GM18519 (cell line): ENCODE measurements at regions not wholly inside any gene's neighbourhood (a gene's known extent, or its start where the extent isn't known, plus 50 kb on each side); places are given as distances from the start of the nearest gene placed in this dataset.

Experiments used
- ATAC-seq: cut with Tn5 transposase; IDR thresholded peaks from one replicate; pipeline ENCODE4 v1.9.1; 2021; ENCODE audit warnings: mild to moderate bottlenecking, moderate library complexity; ENCODE audit not compliant: unreplicated experiment, low FRiP score

DNA sequence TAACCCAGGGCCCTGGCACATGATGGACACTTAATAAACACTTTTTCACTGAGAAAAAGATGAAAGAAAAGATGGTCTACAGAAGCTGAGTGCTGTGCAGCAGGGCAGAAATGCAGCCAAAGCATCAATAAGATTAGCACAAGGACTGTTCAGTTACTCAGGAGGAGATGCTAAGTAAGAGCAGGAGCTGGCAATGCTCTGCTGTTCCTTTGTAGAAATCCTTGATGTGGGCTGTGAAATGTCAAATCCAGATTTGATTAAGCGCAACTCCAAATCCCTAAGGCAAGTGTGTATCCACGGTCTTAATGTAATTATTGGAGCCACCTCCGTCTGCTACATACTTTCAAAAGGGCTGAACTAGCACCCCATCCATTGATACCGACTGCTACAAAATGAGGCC is 151.8 kb upstream of the BTG1 start:
- ATAC-seq = no peak

DNA sequence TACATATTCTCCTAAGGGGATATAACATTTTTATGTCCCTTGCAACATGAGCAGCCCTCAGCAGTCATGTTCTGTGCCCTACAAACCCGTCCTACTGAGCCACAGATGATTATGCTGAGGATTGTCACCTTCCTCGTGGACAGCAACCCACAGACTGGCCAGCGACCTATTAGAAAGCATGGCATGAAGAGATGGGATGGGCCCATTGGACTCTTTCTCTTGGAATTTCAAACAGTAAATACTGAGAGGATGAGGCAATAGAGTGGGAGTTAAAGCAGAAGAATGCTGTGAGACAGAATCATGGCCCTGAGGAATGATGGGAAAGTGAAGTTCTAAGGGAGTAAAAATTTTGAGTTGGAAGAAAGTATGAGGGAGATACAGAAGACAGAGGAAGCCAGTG is 149.9 kb upstream of the BTG1 start:
- no peak for ATAC-seq

DNA sequence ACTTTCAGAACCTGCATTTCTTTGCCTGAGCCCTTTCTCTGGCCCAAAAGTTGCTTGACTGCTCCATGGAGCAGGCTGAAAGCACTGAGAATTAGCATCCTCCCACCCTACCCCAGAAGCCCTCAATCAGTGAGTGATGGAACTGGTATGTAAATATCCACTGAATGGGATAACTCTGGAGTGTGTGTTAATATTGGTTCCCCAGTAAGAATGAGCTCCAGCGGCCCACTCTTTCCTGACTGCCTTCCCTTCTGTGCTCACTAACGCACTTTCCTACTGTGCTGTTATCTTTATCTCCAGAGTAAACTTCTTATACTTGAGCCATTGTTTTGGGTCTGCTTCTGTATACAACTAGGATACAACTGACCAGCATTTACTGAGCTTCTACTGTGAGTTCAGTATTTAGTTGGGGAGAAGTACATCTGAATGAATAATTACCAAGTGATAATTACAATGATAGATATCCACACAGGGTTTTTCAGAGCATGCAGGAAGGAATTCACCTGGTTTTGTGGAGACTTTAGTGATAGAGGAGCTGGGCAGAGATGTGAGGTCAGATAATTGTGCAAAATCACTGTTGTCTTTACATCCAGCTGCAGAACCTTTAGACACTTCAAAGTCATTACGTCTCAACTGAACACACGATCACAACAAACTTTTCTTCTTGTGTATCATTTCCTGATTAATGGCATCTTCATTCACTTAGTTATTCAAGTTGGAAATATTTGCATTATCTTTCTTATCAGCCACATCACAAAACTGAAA is 149.2 kb upstream of the BTG1 start:
- no peak for ATAC-seq

DNA sequence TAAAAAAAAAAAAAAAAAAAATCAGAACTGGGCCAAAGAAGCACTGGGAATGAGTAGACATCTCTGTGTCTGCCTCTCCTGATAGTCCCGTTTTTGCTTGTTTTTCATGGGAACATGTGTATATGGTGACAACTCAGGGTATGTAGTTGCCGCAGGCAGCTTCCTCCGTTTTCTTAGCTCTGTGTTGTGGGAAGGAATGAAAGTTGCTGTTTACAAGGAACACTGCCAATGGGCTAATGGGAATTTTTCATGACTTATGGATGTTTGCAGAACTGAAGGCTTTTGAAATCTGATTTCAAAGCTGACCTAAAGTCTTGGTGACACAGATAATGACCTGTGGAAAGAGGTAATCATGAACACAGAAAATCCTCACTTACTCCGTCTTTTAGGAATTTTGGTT is 146.4 kb upstream of the BTG1 start:
- ATAC-seq = no peak

DNA sequence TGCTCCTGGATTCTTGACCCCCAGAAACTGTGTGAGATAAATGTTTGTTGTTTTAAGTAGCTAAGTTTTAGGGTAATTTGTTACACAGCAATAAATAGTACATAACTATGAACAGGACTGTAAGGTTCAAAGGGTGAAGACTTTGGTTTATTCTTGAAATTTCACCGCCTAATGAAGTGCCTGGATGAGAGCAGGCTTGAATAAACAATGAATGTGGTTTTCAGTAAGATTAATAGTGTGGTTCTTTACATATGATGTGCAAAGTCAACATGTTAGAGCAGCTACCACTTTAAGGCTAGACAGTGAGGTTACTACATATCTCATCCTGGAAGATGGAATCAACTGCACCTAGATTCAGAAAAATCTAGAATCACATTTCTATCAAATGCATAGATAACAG is 145.2 kb upstream of the BTG1 start:
- ATAC-seq = no peak

DNA sequence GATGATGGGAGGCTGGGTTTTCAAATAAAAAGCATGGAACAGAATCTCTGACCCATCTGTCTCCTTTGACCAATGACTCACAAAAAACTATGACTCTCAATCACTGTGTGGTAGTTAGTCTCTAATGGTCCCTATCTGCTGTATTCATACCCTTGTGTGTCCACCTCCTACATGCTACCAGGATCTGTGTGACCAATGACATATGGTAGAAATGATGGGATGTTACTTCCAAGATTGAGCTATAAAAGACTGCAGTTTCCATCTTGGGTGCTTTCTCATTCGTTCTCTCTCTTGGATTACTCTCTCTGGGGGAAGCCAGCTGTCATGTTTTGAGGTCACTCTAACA is 144.7 kb upstream of the BTG1 start:
- no peak for ATAC-seq

DNA sequence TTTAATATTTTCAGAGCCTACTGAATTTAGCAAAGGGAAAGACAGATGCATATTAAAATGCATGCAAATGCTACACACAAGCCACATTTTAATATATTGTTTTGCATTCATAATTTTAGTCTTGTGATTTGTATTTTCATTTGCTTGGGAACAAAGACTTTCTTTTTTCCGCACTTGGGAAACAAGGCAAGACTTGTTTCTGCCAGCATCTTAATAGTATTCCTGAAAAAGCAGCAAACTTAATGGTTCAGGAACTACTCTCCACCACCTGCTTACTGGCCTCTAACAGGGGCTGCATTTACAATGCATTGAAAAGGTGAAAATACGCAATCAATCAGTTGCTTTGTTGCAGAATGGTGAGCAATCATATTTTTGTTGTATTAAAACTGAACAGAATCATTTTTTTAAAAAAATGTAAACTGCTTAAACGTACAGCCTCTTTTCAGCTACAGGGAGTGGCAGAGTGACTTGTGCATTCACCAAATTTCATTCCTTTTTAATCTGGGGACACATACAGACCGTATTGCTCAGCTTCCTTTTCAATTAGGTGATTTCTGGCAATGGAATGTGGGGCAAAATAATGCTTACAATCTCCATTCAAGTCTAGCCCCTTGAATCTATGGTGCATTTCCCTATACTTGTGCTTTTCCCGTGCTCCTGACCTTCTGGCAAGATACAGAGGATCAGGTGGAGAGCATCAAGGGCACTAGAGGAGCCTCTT is 144.1 kb upstream of the BTG1 start:
- ATAC-seq = no peak

DNA sequence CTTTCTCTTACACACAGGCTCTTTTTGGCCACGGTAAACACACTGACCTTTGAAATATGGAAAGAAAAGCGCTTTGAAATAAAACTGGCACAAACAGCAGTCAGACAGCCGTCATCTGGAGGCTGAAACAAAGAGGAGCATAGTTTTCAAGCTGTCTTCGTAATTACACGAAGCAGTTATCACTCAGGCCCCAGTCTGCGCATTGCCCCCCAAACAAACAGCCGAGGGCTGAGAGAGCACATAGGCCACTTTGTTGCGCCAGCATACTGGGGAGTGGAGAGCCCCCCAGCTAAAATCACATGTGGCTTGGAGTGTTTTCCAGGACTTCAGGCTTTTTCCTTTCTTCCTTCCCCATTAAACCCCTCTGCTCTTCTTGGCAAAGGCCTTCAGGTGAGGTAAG is 142.9 kb upstream of the BTG1 start:
- no peak for ATAC-seq

DNA sequence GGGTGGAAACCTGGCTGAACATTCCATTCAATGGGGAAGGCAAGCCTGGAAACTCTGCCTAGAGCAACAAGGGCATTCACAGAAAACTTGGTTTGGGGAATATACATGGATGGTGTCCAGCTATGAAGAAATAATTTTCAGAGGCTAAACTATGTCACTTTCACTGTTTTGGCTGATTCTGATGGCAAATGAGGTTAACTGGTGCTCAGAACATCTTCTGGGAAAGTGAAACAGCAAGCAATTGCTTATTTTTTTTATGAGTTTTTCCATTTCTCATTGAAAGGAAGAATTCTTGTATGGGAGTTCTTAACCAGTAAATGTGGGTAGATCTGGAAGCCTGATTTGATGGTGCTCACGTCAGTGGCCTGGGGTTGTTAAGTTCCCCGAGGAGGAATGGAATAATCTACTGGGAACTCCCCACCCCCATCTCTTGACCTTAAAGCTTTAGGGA is 132.8 kb upstream of the BTG1 start:
- no peak for ATAC-seq

DNA sequence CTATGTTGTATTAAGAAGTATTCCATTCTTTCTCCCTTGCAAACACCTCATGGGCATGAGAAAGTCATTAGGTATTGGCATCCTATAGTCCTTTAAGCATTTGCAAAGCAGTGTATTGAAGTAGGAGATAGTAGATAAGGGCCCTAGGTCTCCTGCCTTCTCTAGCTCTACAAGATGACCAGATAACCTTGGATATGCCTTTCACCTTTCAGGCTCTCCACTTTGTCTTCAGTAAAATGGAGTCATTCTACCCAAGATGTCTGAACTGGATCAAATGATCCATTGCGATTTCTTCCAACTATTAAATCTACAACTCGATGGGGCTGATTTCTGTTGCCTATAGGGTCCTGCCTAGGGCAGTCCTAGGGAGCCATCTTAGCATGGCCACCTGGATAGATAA is 132.1 kb upstream of the BTG1 start:
- ATAC-seq = no peak

DNA sequence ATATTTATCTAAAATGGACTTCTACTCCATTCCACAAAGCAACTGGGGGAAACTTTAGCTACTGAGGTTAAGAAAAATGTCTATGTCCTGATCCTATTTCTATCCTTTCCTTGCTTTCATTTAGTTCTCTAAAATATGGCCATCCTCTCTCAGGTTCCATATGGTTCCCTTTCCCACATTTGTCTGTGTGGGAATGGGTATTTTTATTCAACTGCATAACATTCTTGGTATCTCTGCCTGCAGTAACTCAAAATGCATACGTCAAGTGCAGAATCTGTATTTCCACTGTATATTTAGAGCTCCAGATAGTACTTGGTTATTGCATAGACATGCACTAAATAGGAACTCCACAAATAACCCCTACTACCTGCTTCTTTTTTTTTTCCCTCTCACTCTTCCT is 130.6 kb upstream of the BTG1 start:
- no peak for ATAC-seq

DNA sequence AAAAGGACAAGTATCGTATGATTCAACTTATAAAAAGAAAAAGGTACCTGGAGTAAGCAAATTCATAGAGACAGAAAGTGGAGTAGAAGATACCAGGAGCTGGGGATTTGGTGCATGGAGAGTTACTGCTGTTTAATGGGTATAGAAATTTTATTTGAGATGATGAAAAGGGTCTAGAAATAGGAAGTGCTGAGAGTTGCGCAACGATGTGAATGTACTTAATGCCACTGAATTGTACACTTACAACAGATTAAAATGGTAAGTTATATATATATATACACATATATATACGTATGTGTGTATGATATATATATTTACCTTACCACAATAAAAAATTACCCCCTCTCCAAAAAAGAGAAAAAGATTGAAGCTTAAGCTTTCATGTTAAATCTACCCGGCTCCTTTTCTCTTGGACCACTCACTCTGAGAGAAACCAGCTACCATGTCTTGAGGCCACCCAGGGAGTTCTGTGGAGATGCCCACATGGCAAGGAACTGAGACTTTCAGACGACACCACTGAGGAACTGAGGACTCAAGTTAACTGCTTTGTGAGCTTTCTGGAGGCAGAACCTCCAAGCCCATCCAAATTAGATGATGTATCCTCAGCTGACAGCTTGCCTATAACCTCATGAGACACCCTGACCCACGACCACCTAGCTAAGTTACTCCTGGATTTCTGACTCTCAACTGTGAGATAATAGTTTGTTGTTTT is 130.0 kb upstream of the BTG1 start:
- ATAC-seq = no peak

DNA sequence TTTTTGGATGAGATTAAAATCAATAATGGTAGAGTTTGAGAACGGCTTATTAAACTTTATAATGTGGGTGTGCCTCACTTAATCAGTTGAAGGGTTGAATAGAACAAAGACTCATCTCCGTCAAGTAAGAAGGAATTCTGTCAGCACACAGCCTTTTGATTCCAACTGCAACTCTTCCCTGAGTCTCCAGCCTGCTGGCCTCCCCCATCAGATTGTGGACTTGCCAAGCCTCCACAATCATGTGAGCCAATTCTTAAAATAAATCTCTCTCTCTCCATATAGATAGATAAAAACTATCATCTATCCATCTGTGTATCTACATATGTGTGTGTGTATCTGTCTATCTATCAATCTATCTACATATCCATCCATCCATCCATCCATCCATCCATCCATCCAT is 127.4 kb upstream of the BTG1 start:
- ATAC-seq = no peak

DNA sequence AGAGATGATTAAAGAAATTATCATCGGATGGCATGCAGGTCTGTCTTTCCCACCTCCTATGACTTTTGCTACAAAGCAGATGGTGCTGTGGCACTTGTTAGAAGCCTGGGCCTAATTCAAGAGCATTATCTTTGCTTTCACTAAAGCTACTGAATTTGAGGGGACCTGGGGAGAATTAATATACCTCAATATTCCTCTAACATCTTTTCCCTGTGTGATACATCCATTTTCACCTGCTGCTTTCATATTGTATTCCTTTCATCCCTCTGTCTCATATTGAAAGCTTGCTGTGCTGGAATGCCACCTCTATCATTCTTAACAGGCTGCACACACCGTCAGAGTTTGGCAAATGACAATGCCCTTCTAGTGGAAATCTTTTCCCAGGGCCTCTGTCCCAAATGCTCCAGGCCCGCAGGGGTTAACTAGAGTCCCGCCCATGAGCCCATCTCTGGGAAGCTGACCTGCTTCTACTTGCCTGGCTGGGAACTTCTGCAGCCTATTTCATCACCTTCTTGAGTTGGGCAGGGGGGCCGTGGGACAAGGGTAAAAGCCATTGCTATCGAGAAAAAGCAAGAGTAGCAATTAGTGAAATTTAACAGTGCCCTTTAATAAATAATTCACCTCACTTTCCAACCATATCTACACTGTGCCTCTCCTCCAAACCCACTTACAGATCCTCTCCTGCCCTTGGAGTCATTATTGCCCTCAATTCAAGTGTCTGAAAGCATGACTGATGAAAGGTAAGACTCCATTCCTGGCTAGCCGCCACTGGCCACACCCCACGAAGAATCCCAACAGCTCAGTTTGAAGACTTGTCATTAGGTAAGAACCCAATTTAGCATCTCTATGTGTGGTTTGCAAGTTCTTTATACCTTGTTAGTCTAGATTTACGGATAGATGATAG is 126.7 kb upstream of the BTG1 start:
- no peak for ATAC-seq

DNA sequence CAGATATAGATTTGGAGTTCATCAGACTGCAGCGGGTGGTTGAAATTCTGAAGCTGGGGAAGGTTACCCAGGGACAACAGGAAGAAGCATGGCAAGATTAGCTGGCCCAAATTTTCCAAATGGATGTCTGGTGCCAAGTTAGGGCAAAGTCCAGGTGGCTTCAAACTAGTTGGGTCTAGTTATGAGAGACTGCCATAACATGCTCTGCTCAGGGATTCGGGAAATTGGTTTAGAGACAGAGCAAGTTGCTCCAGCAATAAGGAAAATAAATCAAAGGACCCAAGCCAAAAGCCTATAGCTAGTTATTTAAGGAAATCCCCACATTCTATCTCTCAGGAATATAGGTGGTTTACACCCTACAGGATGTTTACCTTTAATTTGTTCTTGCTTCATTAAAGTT is 125.7 kb upstream of the BTG1 start:
- ATAC-seq = no peak

DNA sequence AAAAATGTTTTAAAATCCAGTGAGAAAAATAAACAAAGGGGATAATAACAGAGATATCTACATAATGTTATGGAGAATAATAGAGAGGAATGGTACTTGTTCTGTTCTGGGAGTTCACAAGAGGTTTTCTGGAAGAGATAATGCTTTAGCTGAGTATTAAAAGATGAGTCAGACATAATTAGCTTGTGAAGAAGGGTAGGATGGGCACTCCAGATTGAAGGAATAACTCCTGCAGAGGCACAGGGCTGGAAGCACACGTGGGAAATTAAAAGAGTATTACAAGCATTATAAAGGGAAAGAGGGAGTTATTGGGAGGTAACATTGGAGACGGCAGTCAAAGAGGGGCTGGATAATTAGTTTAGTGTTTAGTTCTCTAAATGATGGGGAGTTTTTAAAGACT is 124.9 kb upstream of the BTG1 start:
- no peak for ATAC-seq

DNA sequence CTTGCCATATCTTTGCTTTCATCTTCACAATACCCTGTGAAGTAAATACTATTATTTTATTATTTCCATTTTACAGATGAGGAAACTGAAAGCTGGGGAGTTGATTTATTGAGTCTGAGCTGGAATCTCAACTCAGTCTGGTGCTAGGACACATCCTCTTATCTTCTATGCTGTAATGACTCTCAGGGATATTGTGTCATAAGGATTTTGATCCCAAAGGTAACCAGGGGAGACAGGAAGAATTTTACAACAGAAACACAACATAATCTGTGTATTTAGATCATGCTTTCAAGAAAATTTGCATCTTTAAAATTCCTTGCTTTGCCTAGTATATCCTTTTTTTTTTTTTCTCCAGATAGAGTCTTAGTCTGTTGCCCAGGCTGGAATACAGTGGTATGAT is 123.3 kb upstream of the BTG1 start:
- no peak for ATAC-seq

DNA sequence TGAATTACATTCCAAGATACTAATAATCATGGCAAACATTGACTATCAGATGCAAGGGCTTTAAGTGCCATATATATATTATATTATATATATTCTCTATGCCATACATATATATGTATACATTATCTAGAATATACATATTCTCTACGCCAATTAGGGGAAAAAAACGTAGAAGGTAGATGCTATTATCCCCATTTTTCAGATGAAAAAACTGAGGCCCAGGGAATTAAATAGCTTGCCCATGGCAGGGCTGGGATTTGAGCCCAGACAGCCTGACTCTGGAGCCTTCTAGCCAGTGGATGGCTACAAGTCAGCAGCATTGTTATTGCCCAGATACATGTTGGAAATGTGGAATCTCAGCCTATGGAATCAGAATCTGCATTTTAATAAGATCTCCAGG is 116.0 kb upstream of the BTG1 start:
- no peak for ATAC-seq

DNA sequence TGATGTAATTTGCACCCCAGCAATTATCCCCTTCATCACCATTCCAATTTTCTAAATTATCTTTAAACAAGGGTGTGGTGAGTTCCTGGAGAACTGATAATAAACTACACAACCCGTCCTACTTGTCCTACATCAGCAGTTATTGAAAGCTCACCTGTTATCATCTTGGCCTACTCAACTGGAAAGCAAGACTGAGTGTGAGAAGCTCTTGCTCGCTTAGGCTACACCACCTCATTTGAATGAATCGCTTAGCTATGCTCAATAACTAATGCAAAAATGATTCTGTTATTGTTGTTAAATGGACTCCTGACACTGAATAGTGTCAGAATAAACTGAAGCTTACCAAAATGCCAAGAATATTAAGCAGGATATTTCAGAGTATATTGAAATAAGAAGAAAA is 115.4 kb upstream of the BTG1 start:
- no peak for ATAC-seq

DNA sequence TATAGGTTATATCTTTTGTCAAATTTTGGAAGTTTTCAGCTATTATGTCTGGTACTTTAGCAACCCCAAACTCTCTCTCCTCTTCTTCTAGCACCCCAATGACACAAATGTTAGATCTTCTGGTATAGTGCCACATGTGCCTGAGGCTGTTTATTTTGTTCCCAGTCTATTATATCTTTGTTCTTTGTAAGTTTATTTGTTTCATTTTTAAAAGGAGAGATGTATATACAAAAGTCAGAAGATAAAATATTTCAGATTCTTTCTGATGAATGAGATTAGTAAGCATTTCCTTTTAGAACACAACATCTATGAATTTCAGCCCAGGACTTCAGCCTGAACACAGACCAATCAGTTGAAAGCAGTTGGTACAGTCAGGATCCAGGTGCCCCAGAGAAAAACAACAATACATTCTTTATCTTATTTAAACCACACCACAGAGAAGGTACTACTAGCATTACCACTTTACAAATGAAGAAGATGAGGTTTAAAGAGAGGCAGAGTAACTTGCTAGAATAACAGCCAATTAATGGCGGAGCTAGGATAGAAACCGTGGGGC is 114.1 kb upstream of the BTG1 start:
- no peak for ATAC-seq
